GM12892 (cell line): ENCODE measurements at regions not wholly inside any gene's neighbourhood (a gene's known extent, or its start where the extent isn't known, plus 50 kb on each side); places are given as distances from the start of the nearest gene placed in this dataset.

Experiments
- POLR2AphosphoS5 ChIP-seq: IDR thresholded peaks from 2 replicates; pipeline ENCODE4 v1.6.1; 2011; ENCODE audit warnings: low read depth, low read length, control low read depth
- TAF1 ChIP-seq: IDR thresholded peaks from 2 replicates; pipeline ENCODE4 v1.6.1; 2011; ENCODE audit warnings: low read depth, mild to moderate bottlenecking, control low read depth, low read length, borderline replicate concordance

- TF ChIP-seq POLR2AphosphoS5 (no peak), TAF1 (no peak)
Observed at GRCh38 chr6:23412770-23413169, 713.2 kb upstream of the NRSN1 start.
